Rectal smooth muscle tissue (tissue), 1 donor: ENCODE measurements at regions not wholly inside any gene's neighbourhood (a gene's known extent, or its start where the extent isn't known, plus 50 kb on each side); places are given as distances from the start of the nearest gene placed in this dataset.

ENCODE experiments used
- H3K27ac ChIP-seq: one replicate; pipeline ENCODE4 v1.7.0; 2013; ENCODE audit warnings: low read depth, low read length, inconsistent platforms
- H3K27me3 ChIP-seq: one replicate; pipeline ENCODE4 v1.7.0; 2013; ENCODE audit warnings: low read length; ENCODE audit not compliant: control insufficient read depth, insufficient read depth
- H3K36me3 ChIP-seq: one replicate; pipeline ENCODE4 v1.7.0; 2013; ENCODE audit warnings: low read length; ENCODE audit not compliant: control insufficient read depth, insufficient read depth
- H3K4me1 ChIP-seq: one replicate; pipeline ENCODE4 v1.7.0; 2013; ENCODE audit warnings: low read length; ENCODE audit not compliant: control insufficient read depth, insufficient read depth
- H3K4me3 ChIP-seq: one replicate; pipeline ENCODE4 v1.7.0; 2013; ENCODE audit warnings: low read length
- H3K9ac ChIP-seq: one replicate; pipeline ENCODE4 v1.7.0; 2013; ENCODE audit warnings: low read length

DNA sequence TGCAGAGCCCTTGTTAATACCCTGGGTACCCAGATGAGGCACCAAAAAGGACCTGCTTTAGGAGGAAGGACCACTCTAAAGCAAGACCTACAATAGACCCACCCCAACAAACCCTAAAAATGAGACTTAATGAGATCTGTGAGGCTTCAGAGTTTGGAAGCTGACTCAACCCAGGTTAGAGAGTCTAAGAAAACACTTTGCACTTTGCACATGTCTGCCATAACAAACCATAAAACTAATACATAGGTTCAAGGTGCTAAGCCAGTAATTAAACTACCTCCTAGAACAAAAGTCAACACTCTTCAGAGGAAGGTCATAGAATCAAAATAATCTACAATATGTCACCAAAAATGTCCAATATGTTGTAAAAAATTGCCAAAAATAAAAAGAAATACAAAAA, 124.7 kb upstream of the C1orf21 start:
- H3K4me1 ChIP-seq: no peaks in the 10 kb centered on the region
- no peak overlapping the region for H3K4me3 ChIP-seq
- H3K9ac ChIP-seq: no peak overlapping the region
- H3K27ac ChIP-seq: no peak overlapping the region
- no peaks in the 10 kb centered on the region for H3K27me3 ChIP-seq
- no peaks in the 10 kb centered on the region for H3K36me3 ChIP-seq

- Histone ChIP-seq H3K36me3 (no peaks in the 10 kb centered on the region), H3K27me3 (no peaks in the 10 kb centered on the region), H3K9ac (no peak overlapping the region), H3K4me1 (no peaks in the 10 kb centered on the region), H3K4me3 (no peak overlapping the region), H3K27ac (no peak overlapping the region)
Observed at GRCh38 chr1:184267747-184268146, 119.1 kb upstream of the C1orf21 start.

DNA sequence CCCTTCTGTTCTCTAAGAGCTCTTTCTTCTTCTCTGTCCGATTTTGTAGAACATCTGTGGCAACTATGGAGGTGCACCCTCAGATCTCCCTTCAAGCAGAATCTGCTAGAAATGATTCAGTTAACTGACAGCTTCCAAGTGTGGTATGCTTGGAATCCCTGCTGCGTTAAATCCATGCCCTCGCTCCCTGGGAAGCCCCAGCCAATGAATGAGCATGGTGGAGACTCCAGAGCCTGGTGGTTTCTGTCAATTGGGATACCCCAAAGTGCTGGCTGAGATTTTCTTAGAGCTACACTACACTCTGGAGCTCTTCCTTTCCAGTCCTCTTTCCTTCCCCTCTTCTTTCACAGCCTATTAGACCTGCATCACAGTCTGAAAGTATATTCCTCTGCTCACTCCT, 116.3 kb upstream of the C1orf21 start:
- H3K4me3 ChIP-seq: no peak overlapping the region
- no peaks in the 10 kb centered on the region for H3K36me3 ChIP-seq
- no peak overlapping the region for H3K9ac ChIP-seq
- no peaks in the 10 kb centered on the region for H3K27me3 ChIP-seq
- H3K27ac ChIP-seq: no peak overlapping the region
- H3K4me1 ChIP-seq: no peaks in the 10 kb centered on the region

- Histone ChIP-seq H3K27ac (no peak overlapping the region), H3K27me3 (no peaks in the 10 kb centered on the region), H3K36me3 (no peaks in the 10 kb centered on the region), H3K4me3 (no peak overlapping the region), H3K9ac (no peak overlapping the region), H3K4me1 (no peaks in the 10 kb centered on the region)
Observed at GRCh38 chr1:184272175-184272866, 114.5 kb upstream of the C1orf21 start.

GRCh38 chr1:184276416-184276815, 110.4 kb upstream of the C1orf21 start:
- Histone ChIP-seq H3K27me3 (no peaks in the 10 kb centered on the region), H3K36me3 (no peaks in the 10 kb centered on the region), H3K27ac (no peak overlapping the region), H3K4me3 (no peak overlapping the region), H3K9ac (no peak overlapping the region), H3K4me1 (no peaks in the 10 kb centered on the region)

DNA sequence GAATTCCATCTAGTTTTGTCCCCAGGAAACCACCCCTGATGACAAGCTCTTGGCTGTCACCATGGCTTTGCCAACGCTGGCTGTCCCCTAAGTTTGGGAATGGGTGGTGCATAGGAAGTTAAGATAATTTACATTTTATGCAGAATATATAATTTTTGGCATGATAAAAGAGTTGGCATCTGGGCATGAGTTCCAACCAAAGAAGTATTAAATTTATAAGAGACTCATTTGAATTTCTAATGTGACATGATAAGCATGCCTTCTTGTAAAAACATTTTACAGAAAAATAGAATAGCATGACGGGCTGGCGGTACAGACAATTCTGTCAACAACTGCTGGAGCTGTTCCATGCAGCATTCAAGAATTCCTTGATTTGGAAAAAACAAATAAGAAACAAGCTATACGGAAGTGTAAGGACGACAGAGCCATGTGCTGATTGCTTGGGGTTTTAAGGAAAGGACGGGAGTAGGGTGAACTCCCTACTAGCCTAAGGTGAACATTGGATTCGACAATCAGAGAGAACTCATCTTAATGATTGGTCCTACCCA, 106.8 kb upstream of the C1orf21 start:
- Histone ChIP-seq H3K27me3 (no peaks in the 10 kb centered on the region), H3K9ac (no peak overlapping the region), H3K36me3 (no peaks in the 10 kb centered on the region), H3K4me3 (no peak overlapping the region), H3K4me1 (peaks cover 8% of the 10 kb centered on the region), H3K27ac (no peak overlapping the region)

DNA sequence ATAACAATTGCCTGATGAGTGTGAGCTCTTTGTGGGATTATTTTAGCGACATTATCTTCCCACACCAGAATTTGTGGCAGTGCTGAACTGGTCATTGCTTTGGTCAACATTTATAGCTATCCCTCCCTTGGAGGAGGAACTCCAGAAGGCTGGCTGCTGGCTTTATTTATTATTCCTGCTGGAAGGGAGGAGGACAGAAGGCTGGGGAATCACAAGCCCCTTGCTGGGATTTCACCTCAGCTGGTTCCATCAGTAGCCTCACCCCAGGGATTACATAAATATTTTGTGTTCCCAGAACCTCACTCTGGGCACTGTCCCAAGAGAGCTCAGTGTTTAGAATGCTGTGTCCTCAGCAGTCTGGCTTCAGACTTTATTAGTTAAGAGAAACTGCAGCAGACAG, 102.8 kb upstream of the C1orf21 start:
- Histone ChIP-seq H3K4me3 (no peak overlapping the region), H3K9ac (no peak overlapping the region), H3K4me1 (peaks cover 8% of the 10 kb centered on the region), H3K36me3 (no peaks in the 10 kb centered on the region), H3K27me3 (no peaks in the 10 kb centered on the region), H3K27ac (peak overlapping the region; percentile 77)

DNA sequence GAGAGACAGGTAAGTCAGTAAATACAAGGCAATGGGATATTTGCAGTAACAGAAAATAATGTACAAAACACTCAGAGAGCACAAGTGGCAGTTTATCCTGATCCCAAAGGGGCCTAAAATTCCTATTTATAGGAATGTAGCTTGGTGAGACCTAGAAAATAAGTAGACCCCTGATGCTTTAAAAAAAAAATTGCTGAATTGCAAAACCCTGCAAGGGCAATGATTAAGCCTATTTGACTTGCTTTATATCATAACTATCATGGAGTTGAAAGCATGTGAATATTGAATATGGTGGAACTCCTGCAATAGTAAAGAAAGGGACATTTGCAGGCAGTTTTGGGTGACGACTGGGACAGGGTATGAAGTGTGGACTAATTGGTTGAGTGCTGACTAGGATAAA, 101.9 kb upstream of the C1orf21 start:
- no peaks in the 10 kb centered on the region for H3K27me3 ChIP-seq
- no peak overlapping the region for H3K4me3 ChIP-seq
- peaks cover 8% of the 10 kb centered on the region for H3K4me1 ChIP-seq
- no peak overlapping the region for H3K9ac ChIP-seq
- H3K27ac ChIP-seq: peak overlapping the region; percentile 54
- H3K36me3 ChIP-seq: no peaks in the 10 kb centered on the region

GRCh38 chr1:184285401-184286087, 101.3 kb upstream of the C1orf21 start:
- Histone ChIP-seq H3K4me3 (no peak overlapping the region), H3K27me3 (no peaks in the 10 kb centered on the region)

GRCh38 chr1:184287001-184287400, 99.8 kb upstream of the C1orf21 start:
- peaks cover 8% of the 10 kb centered on the region for H3K4me1 ChIP-seq
- H3K4me3 ChIP-seq: no peak overlapping the region
- H3K36me3 ChIP-seq: no peaks in the 10 kb centered on the region
- no peak overlapping the region for H3K9ac ChIP-seq
- H3K27me3 ChIP-seq: no peaks in the 10 kb centered on the region
- no peak overlapping the region for H3K27ac ChIP-seq

More at GRCh38 chr1:184285401-184286087, 101.3 kb upstream of the C1orf21 start:
- Histone ChIP-seq H3K36me3 (no peaks in the 10 kb centered on the region), H3K9ac (no peak overlapping the region), H3K4me1 (peaks cover 8% of the 10 kb centered on the region), H3K27ac (no peak overlapping the region)

GRCh38 chr1:184289825-184290550, 96.8 kb upstream of the C1orf21 start:
- H3K27me3 ChIP-seq: no peaks in the 10 kb centered on the region
- no peak overlapping the region for H3K9ac ChIP-seq
- H3K36me3 ChIP-seq: no peaks in the 10 kb centered on the region
- H3K27ac ChIP-seq: no peak overlapping the region
- H3K4me1 ChIP-seq: no peaks in the 10 kb centered on the region
- no peak overlapping the region for H3K4me3 ChIP-seq

DNA sequence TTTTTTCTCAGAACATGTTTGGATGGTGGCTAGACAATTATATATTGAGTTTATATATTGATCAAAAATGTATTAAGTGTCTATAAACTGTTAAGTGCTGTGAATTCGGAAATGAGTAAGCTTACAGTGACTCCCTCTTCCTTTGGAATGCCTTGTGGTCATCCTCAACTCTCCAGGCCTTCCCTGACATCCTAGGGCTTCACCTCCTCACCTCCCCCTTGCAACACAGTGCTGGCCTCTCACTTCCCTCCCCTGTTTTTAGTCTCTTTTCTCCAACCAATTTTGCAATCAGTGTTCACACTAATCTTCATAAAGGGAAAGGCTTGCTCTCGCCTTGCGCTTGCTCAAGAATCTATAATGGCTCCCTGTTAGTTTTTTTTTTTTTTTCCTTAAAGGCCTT, 95.1 kb upstream of the C1orf21 start:
- Histone ChIP-seq H3K27ac (no peak overlapping the region), H3K4me1 (peaks cover 4% of the 10 kb centered on the region), H3K4me3 (no peak overlapping the region), H3K9ac (no peak overlapping the region), H3K36me3 (no peaks in the 10 kb centered on the region), H3K27me3 (no peaks in the 10 kb centered on the region)
